ENCODE measurements at regions not wholly inside any gene's neighbourhood (a gene's known extent, or its start where the extent isn't known, plus 50 kb on each side); places are given as distances from the start of the nearest gene placed in this dataset.

- peaks cover 16% of the 10 kb centered on the region for H3K4me1 Mint-ChIP-seq
- H3K9me3 Mint-ChIP-seq, result no peaks in the 10 kb centered on the region
- TF ChIP-seq, protein P1, sequence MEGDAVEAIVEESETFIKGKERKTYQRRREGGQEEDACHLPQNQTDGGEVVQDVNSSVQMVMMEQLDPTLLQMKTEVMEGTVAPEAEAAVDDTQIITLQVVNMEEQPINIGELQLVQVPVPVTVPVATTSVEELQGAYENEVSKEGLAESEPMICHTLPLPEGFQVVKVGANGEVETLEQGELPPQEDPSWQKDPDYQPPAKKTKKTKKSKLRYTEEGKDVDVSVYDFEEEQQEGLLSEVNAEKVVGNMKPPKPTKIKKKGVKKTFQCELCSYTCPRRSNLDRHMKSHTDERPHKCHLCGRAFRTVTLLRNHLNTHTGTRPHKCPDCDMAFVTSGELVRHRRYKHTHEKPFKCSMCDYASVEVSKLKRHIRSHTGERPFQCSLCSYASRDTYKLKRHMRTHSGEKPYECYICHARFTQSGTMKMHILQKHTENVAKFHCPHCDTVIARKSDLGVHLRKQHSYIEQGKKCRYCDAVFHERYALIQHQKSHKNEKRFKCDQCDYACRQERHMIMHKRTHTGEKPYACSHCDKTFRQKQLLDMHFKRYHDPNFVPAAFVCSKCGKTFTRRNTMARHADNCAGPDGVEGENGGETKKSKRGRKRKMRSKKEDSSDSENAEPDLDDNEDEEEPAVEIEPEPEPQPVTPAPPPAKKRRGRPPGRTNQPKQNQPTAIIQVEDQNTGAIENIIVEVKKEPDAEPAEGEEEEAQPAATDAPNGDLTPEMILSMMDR (IDR thresholded peaks at IDR 0.05), result peak; percentile 22
- peak; percentile 32 for DNase-seq
- H3K27me3 Mint-ChIP-seq (ENCODE audit: low read depth, poor library complexity), result peaks cover 7% of the 10 kb centered on the region
- no peaks in the 10 kb centered on the region for H3K36me3 Mint-ChIP-seq (ENCODE audit: low read depth)
- H3K4me3 Mint-ChIP-seq, result no peak overlapping the region
- no peak overlapping the region for H3K27ac Mint-ChIP-seq
Observed at GRCh38 chr3:28915741-28916500, 364.9 kb upstream of the RBMS3 start.

DNA sequence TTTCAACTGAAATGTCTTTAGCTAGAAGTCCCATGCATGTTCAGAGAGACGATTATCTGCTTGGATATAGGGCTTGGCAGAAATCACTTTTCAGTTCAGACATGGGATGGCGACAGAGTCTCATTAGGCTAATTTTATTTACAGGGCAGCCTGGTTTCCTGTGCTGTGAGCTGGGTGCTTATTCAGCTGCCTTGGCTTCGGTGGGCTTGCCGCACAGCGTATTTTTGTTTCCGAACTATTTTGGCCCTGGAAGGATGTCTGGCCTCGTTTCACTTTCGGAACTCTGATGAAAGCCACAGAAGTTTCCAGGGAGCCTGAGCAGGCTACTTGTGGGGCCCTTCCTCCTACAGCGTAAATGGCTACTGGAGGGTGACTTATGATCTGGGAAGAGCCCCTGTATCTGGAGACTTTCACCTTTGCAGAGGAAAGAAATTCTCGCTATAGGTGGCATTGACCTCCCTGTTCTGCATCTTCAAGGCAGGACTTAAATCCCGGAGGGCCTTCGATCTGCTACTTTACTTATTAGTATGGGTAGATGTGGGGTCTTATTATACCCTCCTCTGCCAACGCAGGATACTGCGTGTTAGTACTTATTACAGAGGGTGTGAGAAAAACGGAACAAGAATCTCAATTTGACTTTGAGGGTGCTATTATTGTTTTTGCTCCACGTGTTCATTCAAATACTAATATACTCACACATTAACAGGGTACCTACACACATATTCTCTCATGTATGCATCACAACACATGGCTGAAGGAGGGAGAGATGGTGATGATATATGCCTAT is 364.0 kb upstream of the RBMS3 start:
- TF ChIP-seq, protein P1 (IDR thresholded peaks at IDR 0.05), result peak; percentile 23
- Mint-ChIP-seq H3K9me3 (no peaks in the 10 kb centered on the region), H3K36me3 (ENCODE audit: low read depth) (no peaks in the 10 kb centered on the region), H3K4me3 (no peak overlapping the region), H3K27ac (no peak overlapping the region), H3K27me3 (ENCODE audit: low read depth, poor library complexity) (peaks cover 7% of the 10 kb centered on the region), H3K4me1 (peaks cover 16% of the 10 kb centered on the region)
- DNase-seq, result peak; percentile 9

GRCh38 chr3:28917895-28918475 is 362.9 kb upstream of the RBMS3 start:
- H3K4me3 Mint-ChIP-seq, result no peak overlapping the region
- peaks cover 7% of the 10 kb centered on the region for H3K27me3 Mint-ChIP-seq (ENCODE audit: low read depth, poor library complexity)
- no peaks in the 10 kb centered on the region for H3K36me3 Mint-ChIP-seq (ENCODE audit: low read depth)
- DNase-seq, result no peak
- no peaks in the 10 kb centered on the region for H3K9me3 Mint-ChIP-seq
- TF ChIP-seq, protein P1 (IDR thresholded peaks at IDR 0.05), result no peak
- H3K4me1 Mint-ChIP-seq, result peaks cover 16% of the 10 kb centered on the region
- no peak overlapping the region for H3K27ac Mint-ChIP-seq

DNA sequence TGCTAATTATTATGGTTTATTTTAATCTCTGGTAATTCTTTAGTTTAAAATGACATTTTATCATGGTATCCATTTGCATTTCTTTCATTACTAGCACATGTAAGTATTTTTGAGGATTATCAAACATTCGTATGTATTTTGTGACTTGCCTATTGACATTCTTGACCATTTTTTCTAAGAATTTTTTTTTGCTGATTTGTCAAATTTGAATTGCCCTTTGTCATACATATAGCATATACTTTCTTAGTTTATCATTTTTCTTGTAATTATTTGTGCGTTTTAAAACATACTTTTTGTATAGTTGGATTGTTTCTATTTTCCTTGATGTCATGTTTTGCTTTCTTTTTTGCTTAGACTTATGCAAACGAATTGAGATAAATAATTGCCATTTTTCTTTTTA is 358.5 kb upstream of the RBMS3 start:
- Mint-ChIP-seq H3K4me1 (peaks cover under 1% of the 10 kb centered on the region), H3K4me3 (no peak overlapping the region), H3K36me3 (ENCODE audit: low read depth) (no peaks in the 10 kb centered on the region), H3K27ac (no peak overlapping the region), H3K9me3 (no peaks in the 10 kb centered on the region), H3K27me3 (ENCODE audit: low read depth, poor library complexity) (peaks cover 7% of the 10 kb centered on the region)
- TF ChIP-seq, protein P1 (IDR thresholded peaks at IDR 0.05), result no peak
- DNase-seq, result no peak

DNA sequence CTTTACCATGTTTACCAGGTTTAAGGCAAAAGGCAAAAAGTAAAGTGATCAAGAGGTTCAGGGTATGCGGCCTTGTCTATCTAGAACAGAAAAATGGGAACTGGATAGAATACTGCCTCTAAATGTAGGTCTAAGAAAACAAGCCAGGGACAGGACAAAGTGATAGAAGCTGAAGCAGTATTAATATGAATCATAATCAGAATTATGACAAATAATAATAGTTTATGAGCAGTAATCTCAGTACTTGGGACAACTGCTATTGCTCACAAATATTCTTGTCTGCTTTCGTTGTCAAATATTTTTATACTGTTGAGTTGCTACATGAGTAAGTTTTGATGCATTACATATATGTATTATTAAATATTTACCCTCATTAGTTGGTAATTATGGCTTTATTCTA is 356.9 kb upstream of the RBMS3 start:
- Mint-ChIP-seq H3K27me3 (ENCODE audit: low read depth, poor library complexity) (peaks cover 7% of the 10 kb centered on the region), H3K4me3 (no peak overlapping the region), H3K27ac (no peak overlapping the region), H3K4me1 (no peaks in the 10 kb centered on the region), H3K36me3 (ENCODE audit: low read depth) (no peaks in the 10 kb centered on the region), H3K9me3 (no peaks in the 10 kb centered on the region)
- no peak for DNase-seq
- TF ChIP-seq, protein P1 (IDR thresholded peaks at IDR 0.05), result no peak

Measured in nephron progenitor cell (in vitro differentiated cells).